Adipocyte (in vitro differentiated cells): ENCODE measurements at regions not wholly inside any gene's neighbourhood (a gene's known extent, or its start where the extent isn't known, plus 50 kb on each side); places are given as distances from the start of the nearest gene placed in this dataset.
"Not testable (repeated sequence)": the region's sequence is repeated elsewhere in the genome, so short reads cannot be mapped to it uniquely, and the experiment has no call there.

Source experiments
- DNase-seq: peaks from one replicate; pipeline ENCODE4 v3.0.0-alpha.2; 2015; ENCODE audit warnings: low read depth
- H3K27me3 ChIP-seq: replicated peaks from 2 replicates; pipeline ENCODE4 v1.7.0; 2013; ENCODE audit warnings: mild to moderate bottlenecking, low read length, moderate library complexity; ENCODE audit not compliant: control insufficient read depth, insufficient read depth
- H3K36me3 ChIP-seq: 2 replicates; pipeline ENCODE4 v1.7.0; 2013; ENCODE audit warnings: low read length, mild to moderate bottlenecking, moderate library complexity; ENCODE audit not compliant: control insufficient read depth, insufficient read depth, severe bottlenecking
- H3K4me1 ChIP-seq: 2 replicates; pipeline ENCODE4 v1.7.0; 2013; ENCODE audit warnings: mild to moderate bottlenecking, low read length, moderate library complexity; ENCODE audit not compliant: control insufficient read depth, insufficient read depth
- H3K4me3 ChIP-seq: 2 replicates; pipeline ENCODE4 v1.7.0; 2013; ENCODE audit warnings: mild to moderate bottlenecking, low read length, moderate library complexity
- H3K9ac ChIP-seq: 2 replicates; pipeline ENCODE4 v1.7.0; 2013; ENCODE audit warnings: mild to moderate bottlenecking, low read length, moderate library complexity
- H3K9me3 ChIP-seq: 2 replicates; pipeline ENCODE4 v1.7.0; 2013; ENCODE audit warnings: mild to moderate bottlenecking, low read length, moderate library complexity; ENCODE audit not compliant: control insufficient read depth

- Histone ChIP-seq H3K36me3 (no peaks in the 10 kb centered on the region), H3K4me1 (no peaks in the 10 kb centered on the region)
These were observed 76.4 kb upstream of the TBL1X start for GRCh38 chrX:9388450-9388849.

GRCh38 chrX:9390121-9390520 is 74.7 kb upstream of the TBL1X start:
- Histone ChIP-seq H3K27me3 (peaks cover 5% of the 10 kb centered on the region), H3K36me3 (no peaks in the 10 kb centered on the region), H3K4me3 (no peak overlapping the region), H3K4me1 (no peaks in the 10 kb centered on the region), H3K9me3 (no peaks in the 10 kb centered on the region), H3K9ac (no peak overlapping the region)
- no peak for DNase-seq

More at GRCh38 chrX:9388450-9388849, 76.4 kb upstream of the TBL1X start:
- H3K27me3 ChIP-seq, result peaks cover 13% of the 10 kb centered on the region
- no peak for DNase-seq
- no peak overlapping the region for H3K9ac ChIP-seq
- H3K4me3 ChIP-seq, result no peak overlapping the region
- H3K9me3 ChIP-seq, result peaks cover 5% of the 10 kb centered on the region

GRCh38 chrX:9390693-9391368 is 74.0 kb upstream of the TBL1X start:
- H3K36me3 ChIP-seq, result no peaks in the 10 kb centered on the region
- no peak for DNase-seq
- H3K9ac ChIP-seq, result no peak overlapping the region
- H3K4me3 ChIP-seq, result no peak overlapping the region
- peaks cover 5% of the 10 kb centered on the region for H3K27me3 ChIP-seq
- no peaks in the 10 kb centered on the region for H3K9me3 ChIP-seq
- no peaks in the 10 kb centered on the region for H3K4me1 ChIP-seq

GRCh38 chrX:9392445-9392844 is 72.4 kb upstream of the TBL1X start:
- no peak overlapping the region for H3K4me3 ChIP-seq
- peaks cover 3% of the 10 kb centered on the region for H3K4me1 ChIP-seq
- no peak overlapping the region for H3K9ac ChIP-seq
- no peaks in the 10 kb centered on the region for H3K36me3 ChIP-seq
- H3K9me3 ChIP-seq, result no peaks in the 10 kb centered on the region
- peaks cover under 1% of the 10 kb centered on the region for H3K27me3 ChIP-seq
- no peak for DNase-seq

GRCh38 chrX:9393571-9393970 is 71.3 kb upstream of the TBL1X start:
- Histone ChIP-seq H3K4me1 (peaks cover 3% of the 10 kb centered on the region), H3K27me3 (no peaks in the 10 kb centered on the region), H3K9me3 (no peaks in the 10 kb centered on the region), H3K36me3 (no peaks in the 10 kb centered on the region), H3K4me3 (no peak overlapping the region), H3K9ac (no peak overlapping the region)
- DNase-seq, result no peak

GRCh38 chrX:9394212-9394611 is 70.6 kb upstream of the TBL1X start:
- no peaks in the 10 kb centered on the region for H3K9me3 ChIP-seq
- peaks cover 3% of the 10 kb centered on the region for H3K4me1 ChIP-seq
- no peak overlapping the region for H3K4me3 ChIP-seq
- H3K27me3 ChIP-seq, result no peaks in the 10 kb centered on the region
- no peak overlapping the region for H3K9ac ChIP-seq
- no peak for DNase-seq
- H3K36me3 ChIP-seq, result no peaks in the 10 kb centered on the region

- Histone ChIP-seq H3K36me3 (no peaks in the 10 kb centered on the region), H3K4me1 (peaks cover 3% of the 10 kb centered on the region), H3K9ac (no peak overlapping the region), H3K4me3 (no peak overlapping the region), H3K9me3 (no peaks in the 10 kb centered on the region), H3K27me3 (peaks cover 3% of the 10 kb centered on the region)
- no peak for DNase-seq
These were observed 67.9 kb upstream of the TBL1X start for GRCh38 chrX:9396930-9397329.

GRCh38 chrX:9401051-9401450 is 63.8 kb upstream of the TBL1X start:
- DNase-seq, result no peak
- no peaks in the 10 kb centered on the region for H3K36me3 ChIP-seq
- H3K9ac ChIP-seq, result no peak overlapping the region
- H3K9me3 ChIP-seq, result peaks cover 9% of the 10 kb centered on the region
- H3K4me3 ChIP-seq, result no peak overlapping the region
- peaks cover 6% of the 10 kb centered on the region for H3K27me3 ChIP-seq
- peaks cover 3% of the 10 kb centered on the region for H3K4me1 ChIP-seq

- no peak overlapping the region for H3K4me3 ChIP-seq
- peaks cover 6% of the 10 kb centered on the region for H3K27me3 ChIP-seq
- no peak overlapping the region for H3K9ac ChIP-seq
- H3K36me3 ChIP-seq, result no peaks in the 10 kb centered on the region
- no peaks in the 10 kb centered on the region for H3K4me1 ChIP-seq
- peaks cover 9% of the 10 kb centered on the region for H3K9me3 ChIP-seq
- DNase-seq, result no peak
These were observed 61.5 kb upstream of the TBL1X start for GRCh38 chrX:9403374-9403773.

- H3K9ac ChIP-seq, DNase-seq, H3K9me3 ChIP-seq, H3K36me3 ChIP-seq, H3K4me1 ChIP-seq, H3K4me3 ChIP-seq, H3K27me3 ChIP-seq: not testable (repeated sequence)
These were observed 59.2 kb upstream of the TBL1X start for GRCh38 chrX:9405635-9406034.

- not testable (repeated sequence) for H3K36me3 ChIP-seq, H3K4me1 ChIP-seq, H3K9ac ChIP-seq, DNase-seq, H3K4me3 ChIP-seq, H3K9me3 ChIP-seq, H3K27me3 ChIP-seq
These were observed 54.0 kb upstream of the TBL1X start for GRCh38 chrX:9410889-9411288.

- not testable (repeated sequence) for H3K9me3 ChIP-seq, H3K4me1 ChIP-seq, H3K9ac ChIP-seq, H3K27me3 ChIP-seq, DNase-seq, H3K36me3 ChIP-seq, H3K4me3 ChIP-seq
These were observed 53.2 kb upstream of the TBL1X start for GRCh38 chrX:9411682-9412081.
